GM12875 (cell line): ENCODE measurements at regions not wholly inside any gene's neighbourhood (a gene's known extent, or its start where the extent isn't known, plus 50 kb on each side); places are given as distances from the start of the nearest gene placed in this dataset.

Experiments
- H3K4me3 ChIP-seq: one replicate; pipeline ENCODE4 v1.5.1; 2011; ENCODE audit warnings: low read depth, low read length, control low read depth
- CTCF ChIP-seq: IDR thresholded peaks from 2 replicates; pipeline ENCODE4 v1.5.1; 2011; ENCODE audit warnings: low read depth, mild to moderate bottlenecking, control low read depth, inconsistent platforms, low read length, moderate library complexity, borderline replicate concordance; ENCODE audit not compliant: insufficient read depth

DNA sequence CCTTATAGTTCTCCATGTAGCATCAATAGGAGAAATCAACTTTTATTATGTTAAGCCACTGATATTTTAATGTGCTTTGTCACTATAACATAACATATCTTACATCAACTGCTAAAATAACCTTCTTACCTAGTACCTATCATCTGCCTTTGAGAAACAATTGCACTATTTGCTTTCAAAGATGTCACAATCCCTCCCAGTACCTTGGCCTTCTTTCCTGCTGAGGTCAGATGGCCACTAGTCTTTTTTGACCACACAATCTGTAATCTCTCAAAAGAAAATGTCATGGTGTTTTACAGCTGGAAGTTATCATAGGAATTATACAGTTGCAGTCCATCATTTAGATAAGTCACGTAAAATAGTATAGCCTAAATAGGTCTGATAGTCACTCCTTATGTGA is 247.5 kb upstream of the SLITRK3 start:
- H3K4me3 ChIP-seq, result no peak overlapping the region
- TF ChIP-seq CTCF, result no peak

DNA sequence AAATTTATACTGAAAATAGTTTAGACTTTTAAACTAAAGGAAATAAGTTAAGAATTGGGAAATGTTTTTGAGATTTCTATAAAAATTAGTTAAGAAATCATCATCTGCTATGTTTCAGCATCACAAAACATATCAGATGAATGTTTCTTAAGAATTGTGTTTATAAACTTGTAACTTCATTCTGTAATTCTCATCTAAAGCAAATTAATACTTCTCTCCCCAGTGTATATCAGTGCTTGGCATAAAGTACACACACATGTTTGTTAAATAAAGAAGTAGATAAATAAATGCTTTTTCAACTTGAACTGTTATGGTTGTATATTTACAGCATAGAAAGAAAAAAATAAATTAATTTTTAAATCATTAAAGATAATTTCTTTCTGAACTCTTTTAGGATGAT is 245.9 kb upstream of the SLITRK3 start:
- no peak for TF ChIP-seq CTCF
- no peak overlapping the region for H3K4me3 ChIP-seq

DNA sequence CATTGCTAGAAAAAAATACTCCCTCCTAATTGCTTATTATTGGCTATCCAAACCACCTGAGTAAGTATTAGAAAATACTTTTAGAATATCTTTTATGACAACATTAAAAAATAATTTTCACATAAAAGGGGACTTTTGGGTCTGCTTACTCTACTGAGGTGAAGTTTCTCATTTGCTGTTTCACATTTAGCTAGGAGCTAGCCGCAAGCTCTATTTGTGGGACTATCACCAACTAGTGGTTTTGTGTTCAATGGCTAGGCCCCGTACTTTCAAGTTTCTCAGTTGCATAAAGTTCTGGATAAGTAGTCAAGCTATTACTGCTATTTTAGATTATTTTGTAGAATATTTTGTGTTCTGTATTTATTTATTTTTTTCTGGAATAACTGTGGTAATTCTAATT is 244.2 kb upstream of the SLITRK3 start:
- no peak overlapping the region for H3K4me3 ChIP-seq
- TF ChIP-seq CTCF, result no peak

GRCh38 chr3:165439765-165440164 is 243.6 kb upstream of the SLITRK3 start:
- TF ChIP-seq CTCF, result no peak
- H3K4me3 ChIP-seq, result no peak overlapping the region

- no peak for TF ChIP-seq CTCF
- H3K4me3 ChIP-seq, result no peak overlapping the region
Observed at GRCh38 chr3:165434516-165434915, 238.3 kb upstream of the SLITRK3 start.

DNA sequence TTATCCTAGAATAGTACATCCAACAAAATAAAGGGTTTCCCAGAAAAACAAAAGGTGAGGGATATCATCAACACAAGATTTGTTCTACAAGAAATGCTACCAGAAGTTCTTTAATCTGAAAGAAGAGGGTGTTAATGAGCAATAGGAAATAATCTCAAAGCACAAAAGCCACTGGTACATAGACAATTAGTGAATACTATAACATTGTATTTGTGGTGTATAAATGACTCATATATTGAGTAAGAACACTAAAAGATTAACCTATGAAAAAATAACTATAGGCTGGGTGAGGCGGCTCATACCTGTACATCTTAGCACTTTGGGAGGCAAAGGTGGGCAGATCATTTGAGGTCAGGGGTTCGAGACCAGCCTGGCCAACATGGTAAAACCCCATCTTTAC is 210.2 kb upstream of the SLITRK3 start:
- no peak for TF ChIP-seq CTCF
- no peak overlapping the region for H3K4me3 ChIP-seq

DNA sequence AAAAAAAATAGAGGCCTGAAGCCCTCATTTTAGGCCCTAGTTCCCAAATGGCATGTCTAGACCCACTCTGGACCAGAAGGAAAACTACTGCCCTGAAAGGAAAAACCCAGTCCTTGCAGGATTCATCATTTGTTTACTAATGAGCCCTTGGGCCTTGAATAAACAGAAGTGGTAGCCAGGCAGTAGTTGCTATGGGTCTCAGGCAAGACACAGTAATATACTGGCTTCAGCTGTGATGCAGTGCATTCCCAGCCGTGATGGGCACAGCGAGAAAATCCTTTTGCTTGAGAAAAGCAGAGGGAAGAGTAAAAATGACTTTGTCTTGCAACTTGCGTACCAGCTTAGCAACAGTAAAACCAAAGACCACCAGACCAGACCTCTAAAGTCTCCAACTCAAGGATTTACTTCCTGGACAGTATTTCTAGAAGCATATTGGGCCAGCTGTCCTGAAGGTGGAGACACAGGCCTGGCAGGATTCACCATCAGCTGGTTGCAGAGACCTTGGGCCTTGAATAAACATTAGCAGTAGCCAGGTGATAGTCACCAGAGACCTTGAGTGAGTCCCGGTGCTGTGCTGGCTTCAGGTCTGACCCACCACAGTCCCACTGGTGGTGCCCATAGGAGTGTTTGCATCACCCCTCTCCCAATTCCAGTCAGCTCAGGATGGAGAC is 208.3 kb upstream of the SLITRK3 start:
- H3K4me3 ChIP-seq, result no peak overlapping the region
- no peak for TF ChIP-seq CTCF
